Mesothelial cell of epicardium (in vitro differentiated cells): ENCODE measurements at regions not wholly inside any gene's neighbourhood (a gene's known extent, or its start where the extent isn't known, plus 50 kb on each side); places are given as distances from the start of the nearest gene placed in this dataset.

ENCODE experiments used
- DNase-seq, 2 experiments: peaks; one replicate each; pipeline ENCODE4 v3.0.0; 2021; ENCODE audit warnings: low spot score in 2 of 2; ENCODE audit not compliant: unreplicated experiment in 2 of 2
- H3K27ac Mint-ChIP-seq: 2 replicates; pipeline ENCODE4 v1.8.0; 2021; ENCODE audit warnings: mixed read lengths
- H3K27me3 Mint-ChIP-seq: 2 replicates; pipeline ENCODE4 v1.8.0; 2021; ENCODE audit warnings: low read depth, mixed read lengths
- H3K36me3 Mint-ChIP-seq: 2 replicates; pipeline ENCODE4 v1.8.0; 2021; ENCODE audit warnings: mixed read lengths
- H3K4me1 Mint-ChIP-seq: 2 replicates; pipeline ENCODE4 v1.8.0; 2021; ENCODE audit warnings: mixed read lengths
- H3K4me3 Mint-ChIP-seq: 2 replicates; pipeline ENCODE4 v1.8.0; 2021; ENCODE audit warnings: mild to moderate bottlenecking, moderate library complexity, mixed read lengths
- H3K9me3 Mint-ChIP-seq: 2 replicates; pipeline ENCODE4 v1.8.0; 2021; ENCODE audit warnings: mixed read lengths
- TF ChIP-seq, protein P1 (sequence below): fragments of 200-600 bp; sonication (generic); IDR thresholded peaks from one replicate; pipeline ENCODE4 v1.5.0; 2021; ENCODE audit warnings: antibody characterized with exemption; ENCODE audit not compliant: unreplicated experiment

DNA sequence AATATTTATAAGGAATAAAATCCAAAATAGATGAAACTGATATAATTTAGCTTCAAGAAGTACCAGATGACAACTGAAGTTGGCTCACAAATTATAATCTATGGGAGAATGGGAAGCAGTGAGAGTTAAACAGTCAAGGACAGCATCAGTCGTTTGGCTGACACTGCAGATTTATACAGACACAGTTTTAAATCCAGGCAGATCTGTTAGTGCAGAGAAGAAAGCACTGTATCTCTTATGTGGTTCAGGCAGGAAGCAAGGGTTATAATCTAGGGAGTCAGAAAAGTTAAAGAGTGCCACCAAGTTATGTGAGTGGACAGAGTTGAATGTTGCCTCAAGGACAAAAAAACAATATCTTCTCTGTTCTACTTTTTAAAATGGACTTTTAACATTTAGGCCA, 880.2 kb downstream of the TSN start:
- H3K4me1 Mint-ChIP-seq: peaks cover 41% of the 10 kb centered on the region

DNA sequence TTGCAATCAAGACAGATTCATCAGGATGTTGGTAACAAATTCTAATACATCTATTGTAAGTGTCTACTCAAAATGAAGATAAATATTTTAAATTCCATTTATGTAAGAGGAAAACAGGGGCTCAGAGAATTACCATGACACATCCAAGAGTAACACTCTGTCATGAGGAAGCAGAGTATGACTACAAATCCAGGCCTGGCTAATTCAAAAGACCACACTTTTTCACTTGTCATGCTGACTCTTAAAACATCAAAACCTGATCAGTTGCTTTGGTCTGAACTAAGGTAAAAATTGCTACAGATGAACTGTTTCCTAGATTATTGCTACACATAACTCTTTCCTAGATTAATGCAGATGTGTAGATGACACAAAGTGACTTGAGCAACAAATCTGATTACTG, 880.6 kb downstream of the TSN start:
- Mint-ChIP-seq H3K36me3 (no peaks in the 10 kb centered on the region), H3K27ac (peak overlapping the region; percentile 28)
- DNase-seq: no peak

More for the DNA sequence above, 880.2 kb downstream of the TSN start:
- H3K36me3 Mint-ChIP-seq: no peaks in the 10 kb centered on the region
- no peak for DNase-seq
- TF ChIP-seq, protein P1, sequence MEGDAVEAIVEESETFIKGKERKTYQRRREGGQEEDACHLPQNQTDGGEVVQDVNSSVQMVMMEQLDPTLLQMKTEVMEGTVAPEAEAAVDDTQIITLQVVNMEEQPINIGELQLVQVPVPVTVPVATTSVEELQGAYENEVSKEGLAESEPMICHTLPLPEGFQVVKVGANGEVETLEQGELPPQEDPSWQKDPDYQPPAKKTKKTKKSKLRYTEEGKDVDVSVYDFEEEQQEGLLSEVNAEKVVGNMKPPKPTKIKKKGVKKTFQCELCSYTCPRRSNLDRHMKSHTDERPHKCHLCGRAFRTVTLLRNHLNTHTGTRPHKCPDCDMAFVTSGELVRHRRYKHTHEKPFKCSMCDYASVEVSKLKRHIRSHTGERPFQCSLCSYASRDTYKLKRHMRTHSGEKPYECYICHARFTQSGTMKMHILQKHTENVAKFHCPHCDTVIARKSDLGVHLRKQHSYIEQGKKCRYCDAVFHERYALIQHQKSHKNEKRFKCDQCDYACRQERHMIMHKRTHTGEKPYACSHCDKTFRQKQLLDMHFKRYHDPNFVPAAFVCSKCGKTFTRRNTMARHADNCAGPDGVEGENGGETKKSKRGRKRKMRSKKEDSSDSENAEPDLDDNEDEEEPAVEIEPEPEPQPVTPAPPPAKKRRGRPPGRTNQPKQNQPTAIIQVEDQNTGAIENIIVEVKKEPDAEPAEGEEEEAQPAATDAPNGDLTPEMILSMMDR: no peak
- no peak overlapping the region for H3K4me3 Mint-ChIP-seq
- H3K27ac Mint-ChIP-seq: peak overlapping the region; percentile 28
- H3K9me3 Mint-ChIP-seq: no peaks in the 10 kb centered on the region
- no peaks in the 10 kb centered on the region for H3K27me3 Mint-ChIP-seq

DNA sequence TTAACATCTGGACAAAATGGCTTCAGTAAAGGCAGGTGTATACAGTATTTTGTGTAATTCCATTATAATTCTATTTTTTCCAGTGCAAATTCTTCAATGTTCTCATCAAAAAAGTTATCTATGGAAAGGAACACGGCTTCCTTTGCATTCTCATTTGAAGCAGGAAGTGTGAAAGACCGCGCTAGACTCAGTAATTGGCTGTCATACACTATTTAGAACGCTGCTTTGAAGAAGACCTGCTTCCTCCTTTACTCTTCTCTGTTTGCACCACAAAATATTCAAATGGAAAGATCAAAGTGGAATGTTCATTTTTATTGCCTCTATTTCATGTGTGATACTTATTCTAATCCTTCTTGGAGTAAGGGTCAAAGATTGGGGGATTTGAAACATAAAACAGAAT, 883.7 kb downstream of the TSN start:
- TF ChIP-seq, protein P1: no peak
- DNase-seq: no peak
- Mint-ChIP-seq H3K36me3 (no peaks in the 10 kb centered on the region), H3K27ac (peak overlapping the region; percentile 23), H3K27me3 (no peaks in the 10 kb centered on the region), H3K9me3 (no peaks in the 10 kb centered on the region), H3K4me3 (no peak overlapping the region), H3K4me1 (peaks cover 57% of the 10 kb centered on the region)

More for the DNA sequence above, 880.6 kb downstream of the TSN start:
- H3K4me1 Mint-ChIP-seq: peaks cover 44% of the 10 kb centered on the region
- H3K27me3 Mint-ChIP-seq: no peaks in the 10 kb centered on the region
- TF ChIP-seq, protein P1: no peak
- no peak overlapping the region for H3K4me3 Mint-ChIP-seq
- H3K9me3 Mint-ChIP-seq: no peaks in the 10 kb centered on the region

DNA sequence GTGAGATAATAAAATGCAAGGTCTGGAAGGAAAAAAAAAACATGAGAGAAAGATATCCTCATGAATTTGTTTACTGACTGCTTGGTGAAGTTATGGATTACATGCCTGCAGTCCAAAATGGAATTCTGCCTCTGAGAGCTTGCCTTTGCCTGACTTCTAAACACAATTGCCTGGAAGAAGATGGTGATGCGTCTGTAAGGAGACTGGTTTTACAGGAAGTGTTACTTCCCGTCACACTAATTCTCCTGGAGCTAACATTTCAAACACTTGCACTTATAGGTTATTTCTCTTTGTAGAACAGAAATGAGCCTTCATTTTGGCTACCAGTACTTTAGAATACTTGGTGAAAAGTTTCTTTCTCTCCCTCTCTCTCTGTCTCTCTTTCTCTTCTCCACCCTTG, 884.3 kb downstream of the TSN start:
- no peak for DNase-seq
- Mint-ChIP-seq H3K4me3 (no peak overlapping the region), H3K9me3 (no peaks in the 10 kb centered on the region), H3K4me1 (peaks cover 52% of the 10 kb centered on the region), H3K27ac (peak overlapping the region; percentile 23), H3K36me3 (no peaks in the 10 kb centered on the region), H3K27me3 (no peaks in the 10 kb centered on the region)
- TF ChIP-seq, protein P1: no peak

DNA sequence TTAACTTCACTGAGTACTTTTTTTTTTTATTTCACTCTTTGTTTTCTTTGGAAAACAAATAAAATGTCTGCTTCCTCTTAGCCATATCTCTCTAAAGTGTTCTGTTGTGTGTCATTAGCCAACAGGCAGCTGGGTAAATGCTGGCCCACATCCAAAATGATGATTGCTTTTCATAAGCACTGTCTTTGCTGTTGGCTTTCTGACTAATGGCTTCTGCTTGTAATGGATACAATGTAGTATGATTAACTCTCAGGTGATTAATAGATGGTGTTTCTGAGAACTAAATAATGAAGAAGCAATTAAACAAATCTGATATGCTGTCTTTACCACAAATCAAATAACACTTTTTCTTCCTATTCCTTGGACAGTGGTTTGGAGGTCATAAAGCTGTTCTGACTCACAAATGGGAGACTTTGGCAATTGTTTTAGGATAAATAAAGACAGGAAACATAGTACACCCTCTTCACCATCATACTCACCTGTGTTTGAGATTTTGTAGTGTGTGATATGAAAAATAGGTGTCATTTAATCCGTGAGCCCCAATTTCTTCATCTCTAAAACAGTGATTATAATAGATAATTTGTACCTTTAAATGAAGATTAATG, 888.4 kb downstream of the TSN start:
- Mint-ChIP-seq H3K4me1 (peaks cover 31% of the 10 kb centered on the region), H3K9me3 (no peaks in the 10 kb centered on the region), H3K4me3 (no peak overlapping the region), H3K27me3 (no peaks in the 10 kb centered on the region), H3K36me3 (no peaks in the 10 kb centered on the region), H3K27ac (peak overlapping the region; percentile 41)
- no peak for DNase-seq
- TF ChIP-seq, protein P1: no peak

DNA sequence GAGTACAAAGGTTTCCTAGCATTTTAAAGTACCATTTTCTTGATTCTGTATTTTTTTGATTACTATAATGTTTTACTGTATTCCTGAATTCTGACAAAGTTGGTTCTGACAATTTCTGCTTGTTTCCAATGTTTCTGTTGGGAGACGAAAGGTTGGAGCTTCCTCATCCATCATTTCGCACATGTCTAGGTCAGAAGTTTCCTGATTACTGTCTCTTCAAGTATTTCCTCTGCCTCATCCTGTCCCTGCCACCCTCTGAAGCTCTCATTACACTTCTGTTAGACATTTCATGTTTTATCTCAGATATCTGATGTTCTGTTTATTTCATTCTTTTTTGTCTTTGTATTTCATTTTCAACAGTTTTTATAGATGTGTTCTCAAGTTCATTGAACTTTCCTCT, 895.8 kb downstream of the TSN start:
- no peak for DNase-seq
- Mint-ChIP-seq H3K27ac (no peak overlapping the region), H3K9me3 (no peaks in the 10 kb centered on the region), H3K4me1 (no peaks in the 10 kb centered on the region), H3K27me3 (no peaks in the 10 kb centered on the region), H3K4me3 (no peak overlapping the region), H3K36me3 (no peaks in the 10 kb centered on the region)
- TF ChIP-seq, protein P1: no peak
